Suprapubic skin (tissue), 4 donors: ENCODE measurements at regions not wholly inside any gene's neighbourhood (a gene's known extent, or its start where the extent isn't known, plus 50 kb on each side); places are given as distances from the start of the nearest gene placed in this dataset.

ENCODE experiments used
- CTCF ChIP-seq, 2 donors: fragments of 200-600 bp in 1 of 2; fragments of 450-650 bp in 1 of 2; sonication (generic) in 1 of 2; IDR thresholded peaks; one replicate each; pipeline ENCODE4 v1.5.1; 2016 to 2019; ENCODE audit warnings: antibody characterized with exemption in 2 of 2, mild to moderate bottlenecking in 1 of 2, moderate library complexity in 1 of 2
- EP300 ChIP-seq: sonication (generic); formaldehyde crosslinking; IDR thresholded peaks from one replicate; pipeline ENCODE4 v1.6.1; 2017; ENCODE audit warnings: antibody characterized with exemption
- POLR2A ChIP-seq, 2 donors: fragments of 450-650 bp; IDR thresholded peaks; one replicate each; pipeline ENCODE4 v1.6.1; 2017; ENCODE audit warnings: antibody characterized with exemption in 2 of 2, mild to moderate bottlenecking in 2 of 2, moderate library complexity in 2 of 2
- POLR2AphosphoS5 ChIP-seq, 3 donors: sonication (generic); formaldehyde crosslinking; IDR thresholded peaks; one replicate each; pipeline ENCODE4 v1.6.1; 2017; ENCODE audit warnings: antibody characterized with exemption in 3 of 3

GRCh38 chr12:5258926-5259325 lies 173.0 kb upstream of the NTF3 start:
- TF ChIP-seq CTCF (IDR thresholded peaks at IDR 0.05), result no peak
- TF ChIP-seq POLR2AphosphoS5 (IDR thresholded peaks at IDR 0.05), result no peak
- TF ChIP-seq POLR2A (IDR thresholded peaks at IDR 0.05), result no peak
- TF ChIP-seq EP300, result no peak
